GM12801 (cell line): ENCODE measurements at regions not wholly inside any gene's neighbourhood (a gene's known extent, or its start where the extent isn't known, plus 50 kb on each side); places are given as distances from the start of the nearest gene placed in this dataset.

Experiments
- CTCF ChIP-seq: IDR thresholded peaks from one replicate; pipeline ENCODE4 v1.5.1; 2011; ENCODE audit warnings: control low read depth; ENCODE audit not compliant: insufficient read length; ENCODE audit errors: extremely low read depth

DNA sequence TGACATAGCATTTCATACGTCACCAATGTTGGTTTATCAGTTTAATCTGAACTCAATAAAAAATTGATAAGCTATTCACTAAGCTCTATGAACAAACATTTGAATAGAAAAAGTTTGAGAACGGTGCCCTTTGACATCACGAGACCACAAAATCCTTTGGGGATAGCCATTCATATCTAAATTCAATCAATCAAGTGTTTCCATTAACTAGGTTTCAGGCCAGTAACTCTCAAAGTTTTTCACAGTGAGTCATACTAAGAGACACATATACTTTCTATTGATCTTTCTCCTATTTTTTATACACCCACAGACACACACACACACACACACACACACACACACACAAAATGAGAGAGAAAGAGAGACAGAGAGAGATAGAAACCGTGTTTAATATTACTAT is 235.4 kb upstream of the SNX7 start:
- no peak for TF ChIP-seq CTCF

DNA sequence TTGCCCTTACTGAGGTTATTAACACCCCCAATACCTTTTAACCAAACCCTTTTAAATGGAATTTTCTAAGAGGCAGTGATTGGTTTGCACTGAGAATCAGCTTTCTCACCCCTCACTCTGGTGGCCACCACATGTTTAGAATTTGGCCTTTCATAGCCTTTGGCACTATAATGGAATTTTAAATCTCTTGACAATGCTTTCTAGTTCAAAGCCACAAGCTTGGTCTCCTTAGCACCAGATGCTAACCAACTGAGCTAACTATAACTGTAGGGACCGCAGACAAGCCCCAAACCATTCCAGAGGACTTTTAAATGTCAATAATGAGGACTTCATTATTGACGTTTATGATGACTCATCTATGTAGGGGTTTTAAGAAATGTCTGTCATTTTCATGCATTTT is 238.7 kb upstream of the SNX7 start:
- TF ChIP-seq CTCF: no peak

DNA sequence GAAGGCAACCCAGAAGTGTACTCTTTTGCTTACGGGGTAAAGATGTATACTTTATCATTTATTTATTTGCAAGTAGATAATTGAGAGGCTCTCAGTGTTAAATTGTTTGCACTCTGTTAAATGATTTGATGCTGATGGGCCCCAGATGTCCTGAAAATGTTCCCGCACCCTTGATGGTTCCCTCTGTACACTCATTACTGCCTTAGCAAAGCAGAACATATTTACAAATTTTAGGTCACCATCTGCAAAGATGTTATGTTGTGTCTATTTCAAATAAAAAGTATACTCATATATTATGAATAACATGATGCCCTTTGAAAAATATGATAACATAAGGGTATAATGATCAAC is 240.5 kb upstream of the SNX7 start:
- TF ChIP-seq CTCF: no peak

DNA sequence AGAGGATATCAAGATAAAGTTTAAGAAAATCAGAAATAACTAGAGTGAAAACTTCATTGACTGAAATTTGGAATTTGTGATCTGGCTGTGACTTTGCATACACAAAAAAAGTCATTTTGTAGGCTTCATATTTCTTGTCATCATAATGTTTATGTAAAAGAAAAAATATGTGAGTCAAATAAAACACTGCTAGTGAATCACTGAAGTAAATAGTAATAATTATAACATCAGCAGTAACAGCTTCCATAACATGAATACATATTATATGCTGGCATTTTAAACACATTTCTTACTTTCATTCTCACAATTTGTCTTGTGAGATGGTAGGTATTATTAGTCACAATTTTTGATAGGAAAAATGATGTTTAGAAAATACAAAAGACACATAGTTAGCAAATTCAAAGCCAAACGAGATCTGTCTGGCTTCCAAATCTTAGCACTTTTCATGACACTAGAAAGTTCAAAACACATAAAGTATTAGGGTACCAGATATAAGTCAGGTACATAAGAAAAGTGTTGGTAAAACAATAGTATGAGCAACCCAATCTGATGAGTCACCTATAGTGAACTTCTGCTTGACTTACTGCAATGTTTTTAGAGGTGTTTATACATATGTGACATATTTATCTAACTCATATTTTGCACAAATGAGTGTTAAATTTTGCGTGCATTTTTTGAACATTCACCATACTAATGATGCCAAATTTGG is 241.0 kb upstream of the SNX7 start:
- TF ChIP-seq CTCF: no peak

GRCh38 chr1:98417820-98418219 is 243.7 kb upstream of the SNX7 start:
- TF ChIP-seq CTCF: no peak

DNA sequence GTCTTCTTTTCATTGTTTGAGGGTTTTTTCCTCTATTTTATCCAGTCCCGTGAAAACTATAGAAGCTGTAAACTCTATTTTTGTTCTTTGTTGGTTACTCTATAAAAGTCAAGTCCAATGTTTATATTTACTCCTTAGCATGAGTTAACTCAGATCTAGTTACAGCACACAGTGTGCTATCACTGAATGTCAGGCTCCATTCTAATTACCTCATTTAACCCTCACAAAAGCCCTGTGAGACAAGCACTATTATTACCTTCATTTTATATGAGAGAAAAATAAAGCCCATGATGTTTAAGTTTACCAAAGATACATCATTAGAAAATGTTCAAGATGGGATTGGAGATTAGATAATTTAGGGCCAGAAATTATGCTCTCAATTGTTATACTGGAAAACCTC is 251.4 kb upstream of the SNX7 start:
- no peak for TF ChIP-seq CTCF

GRCh38 chr1:98406352-98407088 is 255.0 kb upstream of the SNX7 start:
- TF ChIP-seq CTCF: no peak
